ENCODE measurements at regions not wholly inside any gene's neighbourhood (a gene's known extent, or its start where the extent isn't known, plus 50 kb on each side); places are given as distances from the start of the nearest gene placed in this dataset.

GRCh38 chr11:39365809-39366436, 2093.5 kb downstream of the LRRC4C start:
- Mint-ChIP-seq H3K36me3 (peaks cover 42% of the 10 kb centered on the region), H3K9me3 (peaks cover 56% of the 10 kb centered on the region)
- DNase-seq (ENCODE audit: low spot score) = no peak

DNA sequence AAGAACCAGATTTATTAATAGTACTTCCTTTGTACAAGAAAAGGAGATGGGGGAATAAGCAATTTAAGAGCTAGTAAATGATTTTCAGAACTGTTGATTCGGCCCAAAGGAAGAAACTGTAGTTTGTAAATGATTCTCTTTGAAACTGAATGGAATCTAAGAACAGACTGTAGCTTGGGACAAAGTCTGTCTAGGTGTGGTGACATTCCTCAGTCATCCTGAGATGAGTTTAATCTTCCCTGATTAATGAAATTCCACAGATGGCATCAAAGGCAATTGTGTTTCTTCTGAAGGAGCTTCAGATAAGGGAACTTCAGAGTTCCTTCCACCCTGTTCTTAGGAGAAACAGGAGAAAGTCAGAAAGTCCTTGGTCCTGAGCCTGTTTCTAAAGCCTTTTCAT, 2095.9 kb downstream of the LRRC4C start:
- no peak overlapping the region for H3K27ac Mint-ChIP-seq
- H3K36me3 Mint-ChIP-seq = peaks cover 49% of the 10 kb centered on the region
- no peak for DNase-seq (ENCODE audit: low spot score)
- peaks cover 72% of the 10 kb centered on the region for H3K9me3 Mint-ChIP-seq
- H3K27me3 Mint-ChIP-seq (ENCODE audit: low read depth) = peaks cover 4% of the 10 kb centered on the region
- H3K4me1 Mint-ChIP-seq = no peaks in the 10 kb centered on the region
- ATAC-seq = no peak
- H3K4me3 Mint-ChIP-seq = no peak overlapping the region
- ChIA-PET CTCF (no interaction called here), POLR2A (no interaction called here)
- TF ChIP-seq HMGXB4 (CRISPR knock-in tag; IDR thresholded peaks at IDR 0.05) (no peak), NFATC4 (CRISPR knock-in tag; IDR thresholded peaks at IDR 0.05) (no peak), PRDM15 (CRISPR knock-in tag; IDR thresholded peaks at IDR 0.05) (no peak), CDX4 (CRISPR knock-in tag; IDR thresholded peaks at IDR 0.05; ENCODE audit: borderline replicate concordance) (no peak), CREM (CRISPR knock-in tag; IDR thresholded peaks at IDR 0.05) (no peak), JUN (CRISPR knock-in tag; IDR thresholded peaks at IDR 0.05) (no peak), ZBTB21 (CRISPR knock-in tag; IDR thresholded peaks at IDR 0.05; ENCODE audit: borderline replicate concordance) (no peak)
- TF ChIP-seq, protein P1, sequence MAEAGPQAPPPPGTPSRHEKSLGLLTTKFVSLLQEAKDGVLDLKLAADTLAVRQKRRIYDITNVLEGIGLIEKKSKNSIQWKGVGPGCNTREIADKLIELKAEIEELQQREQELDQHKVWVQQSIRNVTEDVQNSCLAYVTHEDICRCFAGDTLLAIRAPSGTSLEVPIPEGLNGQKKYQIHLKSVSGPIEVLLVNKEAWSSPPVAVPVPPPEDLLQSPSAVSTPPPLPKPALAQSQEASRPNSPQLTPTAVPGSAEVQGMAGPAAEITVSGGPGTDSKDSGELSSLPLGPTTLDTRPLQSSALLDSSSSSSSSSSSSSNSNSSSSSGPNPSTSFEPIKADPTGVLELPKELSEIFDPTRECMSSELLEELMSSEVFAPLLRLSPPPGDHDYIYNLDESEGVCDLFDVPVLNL (CRISPR knock-in tag; IDR thresholded peaks at IDR 0.05; ENCODE audit: borderline replicate concordance, low read depth) = no peak

More at GRCh38 chr11:39365809-39366436, 2093.5 kb downstream of the LRRC4C start:
- H3K4me3 Mint-ChIP-seq = no peak overlapping the region
- no peak for ATAC-seq
- no peak overlapping the region for H3K27ac Mint-ChIP-seq
- TF ChIP-seq, protein P1 (CRISPR knock-in tag; IDR thresholded peaks at IDR 0.05; ENCODE audit: borderline replicate concordance, low read depth) = no peak
- TF ChIP-seq AFF4 (CRISPR knock-in tag; IDR thresholded peaks at IDR 0.05; ENCODE audit: borderline replicate concordance) = no peak
- TF ChIP-seq, protein P2, sequence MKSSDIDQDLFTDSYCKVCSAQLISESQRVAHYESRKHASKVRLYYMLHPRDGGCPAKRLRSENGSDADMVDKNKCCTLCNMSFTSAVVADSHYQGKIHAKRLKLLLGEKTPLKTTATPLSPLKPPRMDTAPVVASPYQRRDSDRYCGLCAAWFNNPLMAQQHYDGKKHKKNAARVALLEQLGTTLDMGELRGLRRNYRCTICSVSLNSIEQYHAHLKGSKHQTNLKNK (CRISPR knock-in tag; IDR thresholded peaks at IDR 0.05) = no peak
- no peak for TF ChIP-seq CREB1 (CRISPR knock-in tag; IDR thresholded peaks at IDR 0.05)
- TF ChIP-seq, protein P3, sequence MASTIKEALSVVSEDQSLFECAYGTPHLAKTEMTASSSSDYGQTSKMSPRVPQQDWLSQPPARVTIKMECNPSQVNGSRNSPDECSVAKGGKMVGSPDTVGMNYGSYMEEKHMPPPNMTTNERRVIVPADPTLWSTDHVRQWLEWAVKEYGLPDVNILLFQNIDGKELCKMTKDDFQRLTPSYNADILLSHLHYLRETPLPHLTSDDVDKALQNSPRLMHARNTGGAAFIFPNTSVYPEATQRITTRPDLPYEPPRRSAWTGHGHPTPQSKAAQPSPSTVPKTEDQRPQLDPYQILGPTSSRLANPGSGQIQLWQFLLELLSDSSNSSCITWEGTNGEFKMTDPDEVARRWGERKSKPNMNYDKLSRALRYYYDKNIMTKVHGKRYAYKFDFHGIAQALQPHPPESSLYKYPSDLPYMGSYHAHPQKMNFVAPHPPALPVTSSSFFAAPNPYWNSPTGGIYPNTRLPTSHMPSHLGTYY (CRISPR knock-in tag; IDR thresholded peaks at IDR 0.05) = no peak
- POLR2A ChIA-PET = no interaction called here
- H3K27me3 Mint-ChIP-seq (ENCODE audit: low read depth) = peaks cover 4% of the 10 kb centered on the region
- H3K4me1 Mint-ChIP-seq = no peaks in the 10 kb centered on the region
- CTCF ChIA-PET = no interaction called here

Measured in WTC11 (cell line).